Coronary artery (tissue), 2 donors: ENCODE measurements at regions not wholly inside any gene's neighbourhood (a gene's known extent, or its start where the extent isn't known, plus 50 kb on each side); places are given as distances from the start of the nearest gene placed in this dataset.

Source experiments
- DNase-seq: peaks from one replicate; pipeline ENCODE4 v3.0.0-alpha.2; 2017; ENCODE audit warnings: low spot score
- H3K27ac ChIP-seq, 2 donors: fragments of 200-600 bp; sonication (generic); one replicate each; pipeline ENCODE4 v1.5.1; 2016 to 2019
- H3K4me3 ChIP-seq: fragments of 200-600 bp; sonication (generic); 2 replicates; pipeline ENCODE4 v1.5.1; 2016; ENCODE audit warnings: mild to moderate bottlenecking, moderate library complexity
- CTCF ChIP-seq: fragments of 200-600 bp; sonication (generic); IDR thresholded peaks from one replicate; pipeline ENCODE4 v1.5.1; 2019; ENCODE audit warnings: antibody characterized with exemption

- no peak overlapping the region for H3K27ac ChIP-seq
- no peak for DNase-seq
- H3K4me3 ChIP-seq, result no peak overlapping the region
- no peak for TF ChIP-seq CTCF
Observed at GRCh38 chr2:58503918-58504317, 262.8 kb upstream of the FANCL start.

GRCh38 chr2:58502931-58503330 is 261.8 kb upstream of the FANCL start:
- DNase-seq, result no peak
- no peak overlapping the region for H3K27ac ChIP-seq
- TF ChIP-seq CTCF, result no peak
- H3K4me3 ChIP-seq, result no peak overlapping the region

- DNase-seq, result no peak
- no peak for TF ChIP-seq CTCF
- Histone ChIP-seq H3K27ac (no peak overlapping the region), H3K4me3 (no peak overlapping the region)
Observed at GRCh38 chr2:58501371-58502160, 260.4 kb upstream of the FANCL start.

- Histone ChIP-seq H3K4me3 (no peak overlapping the region), H3K27ac (no peak overlapping the region)
- no peak for DNase-seq
- no peak for TF ChIP-seq CTCF
Observed at GRCh38 chr2:58497168-58497567, 256.0 kb upstream of the FANCL start.

GRCh38 chr2:58495806-58496205 is 254.7 kb upstream of the FANCL start:
- no peak for DNase-seq
- Histone ChIP-seq H3K27ac (no peak overlapping the region), H3K4me3 (no peak overlapping the region)
- TF ChIP-seq CTCF, result no peak

- no peak for TF ChIP-seq CTCF
- Histone ChIP-seq H3K27ac (no peak overlapping the region), H3K4me3 (no peak overlapping the region)
- DNase-seq, result no peak
Observed at GRCh38 chr2:58494071-58494501, 253.0 kb upstream of the FANCL start.

- Histone ChIP-seq H3K27ac (no peak overlapping the region), H3K4me3 (no peak overlapping the region)
- DNase-seq, result no peak
- TF ChIP-seq CTCF, result no peak
Observed at GRCh38 chr2:58484629-58485028, 243.5 kb upstream of the FANCL start.
